Trophoblast cell (in vitro differentiated cells and primary cell): ENCODE measurements at regions not wholly inside any gene's neighbourhood (a gene's known extent, or its start where the extent isn't known, plus 50 kb on each side); places are given as distances from the start of the nearest gene placed in this dataset.
"Not testable (repeated sequence)": the region's sequence is repeated elsewhere in the genome, so short reads cannot be mapped to it uniquely, and the experiment has no call there.

ENCODE experiments used
- DNase-seq, 2 donors: peaks; one replicate each; pipeline ENCODE4 v3.0.0-alpha.2; 2016
- H2AFZ ChIP-seq: 2 replicates; pipeline ENCODE4 v1.6.1; 2013; ENCODE audit warnings: low read length, moderate library complexity, mild to moderate bottlenecking; ENCODE audit not compliant: insufficient read depth, poor library complexity
- H2AK5ac ChIP-seq: 2 replicates; pipeline ENCODE4 v1.6.1; 2013; ENCODE audit warnings: mild to moderate bottlenecking, low read length
- H2BK120ac ChIP-seq: 2 replicates; pipeline ENCODE4 v1.6.1; 2013; ENCODE audit warnings: low read length, mild to moderate bottlenecking, moderate library complexity; ENCODE audit not compliant: insufficient read depth, poor library complexity
- H2BK12ac ChIP-seq: 2 replicates; pipeline ENCODE4 v1.6.1; 2013; ENCODE audit warnings: mild to moderate bottlenecking, low read length, moderate library complexity
- H2BK5ac ChIP-seq: 2 replicates; pipeline ENCODE4 v1.6.1; 2013; ENCODE audit warnings: low read length, low read depth, moderate library complexity, mild to moderate bottlenecking; ENCODE audit not compliant: poor library complexity
- H3K14ac ChIP-seq: 2 replicates; pipeline ENCODE4 v1.6.1; 2013; ENCODE audit warnings: mild to moderate bottlenecking, low read length
- H3K18ac ChIP-seq: 2 replicates; pipeline ENCODE4 v1.6.1; 2013; ENCODE audit warnings: mild to moderate bottlenecking, low read length
- H3K23ac ChIP-seq: 2 replicates; pipeline ENCODE4 v1.6.1; 2013; ENCODE audit warnings: low read length
- H3K27ac ChIP-seq: 2 replicates; pipeline ENCODE4 v1.5.1; 2013; ENCODE audit warnings: low read depth, mild to moderate bottlenecking, inconsistent platforms, low read length, moderate library complexity
- H3K27me3 ChIP-seq: 2 replicates; pipeline ENCODE4 v1.6.1; 2013; ENCODE audit warnings: inconsistent platforms, mild to moderate bottlenecking, low read length, moderate library complexity; ENCODE audit not compliant: insufficient read depth
- H3K36me3 ChIP-seq, 2 experiments: 1 replicate in 1 of 2; 2 replicates in 1 of 2; pipeline ENCODE4 v1.6.1; 2013; ENCODE audit warnings: low read length in 2 of 2, mild to moderate bottlenecking in 2 of 2, moderate library complexity in 1 of 2; ENCODE audit not compliant: insufficient read depth in 2 of 2, control insufficient read depth in 1 of 2
- H3K4ac ChIP-seq: 2 replicates; pipeline ENCODE4 v1.6.1; 2013; ENCODE audit warnings: low read depth, mild to moderate bottlenecking, low read length, moderate library complexity
- H3K4me1 ChIP-seq, 2 experiments: 1 replicate in 1 of 2; 2 replicates in 1 of 2; pipeline ENCODE4 v1.6.1; 2013; ENCODE audit warnings: low read length in 2 of 2, mild to moderate bottlenecking in 2 of 2, moderate library complexity in 1 of 2; ENCODE audit not compliant: insufficient read depth in 2 of 2, control insufficient read depth in 1 of 2
- H3K4me2 ChIP-seq: 2 replicates; pipeline ENCODE4 v1.6.1; 2013; ENCODE audit warnings: inconsistent platforms, mild to moderate bottlenecking, low read length, moderate library complexity
- H3K4me3 ChIP-seq: 2 replicates; pipeline ENCODE4 v1.5.1; 2013; ENCODE audit warnings: mild to moderate bottlenecking, low read depth, low read length, inconsistent platforms
- H3K79me1 ChIP-seq: one replicate; pipeline ENCODE4 v1.6.1; 2013; ENCODE audit warnings: low read length
- H3K79me2 ChIP-seq: 2 replicates; pipeline ENCODE4 v1.6.1; 2013; ENCODE audit warnings: low read length, mild to moderate bottlenecking; ENCODE audit not compliant: control insufficient read depth, insufficient read depth, poor library complexity
- H3K9ac ChIP-seq: 2 replicates; pipeline ENCODE4 v1.6.1; 2013; ENCODE audit warnings: mild to moderate bottlenecking, low read length
- H3K9me3 ChIP-seq: 2 replicates; pipeline ENCODE4 v1.6.1; 2013; ENCODE audit warnings: low read depth, mild to moderate bottlenecking, control low read depth, inconsistent platforms, low read length; ENCODE audit not compliant: insufficient read depth
- H4K12ac ChIP-seq: 2 replicates; pipeline ENCODE4 v1.6.1; 2013; ENCODE audit warnings: low read depth, mild to moderate bottlenecking, low read length, moderate library complexity
- H4K8ac ChIP-seq: 2 replicates; pipeline ENCODE4 v1.6.1; 2013; ENCODE audit warnings: low read depth, mild to moderate bottlenecking, low read length, moderate library complexity
- H4K91ac ChIP-seq: one replicate; pipeline ENCODE4 v1.6.1; 2013; ENCODE audit warnings: low read depth, mild to moderate bottlenecking, low read length, moderate library complexity
- WGBS: extraction: QIAGEN DNeasy Blood & Tissue Kit; methylation state at CpG from one replicate; pipeline ENCODE4 v1.1.7; 2013; ENCODE audit warnings: missing lambda C conversion rate; ENCODE audit not compliant: insufficient read length, insufficient coverage; ENCODE audit errors: extremely low coverage; 5-methylcytosine and 5-hydroxymethylcytosine counted together

GRCh38 chr4:116302990-116303735 lies 782.2 kb downstream of the TRAM1L1 start:
- H2BK5ac ChIP-seq: no peak overlapping the region
- WGBS: no CpG with 5 or more reads among the region's 3 CpGs
- H3K9ac ChIP-seq: no peak overlapping the region
- no peak overlapping the region for H2AK5ac ChIP-seq
- H3K4ac ChIP-seq: no peak overlapping the region
- H2BK12ac ChIP-seq: no peak overlapping the region
- no peak overlapping the region for H2BK120ac ChIP-seq
- H3K18ac ChIP-seq: no peak overlapping the region
- H3K36me3 ChIP-seq: no peaks in the 10 kb centered on the region
- H4K8ac ChIP-seq: no peak overlapping the region
- no peaks in the 10 kb centered on the region for H3K27me3 ChIP-seq
- no peak overlapping the region for H3K4me2 ChIP-seq
- H3K14ac ChIP-seq: no peak overlapping the region
- H3K27ac ChIP-seq: no peak overlapping the region
- H3K9me3 ChIP-seq: peaks cover 2% of the 10 kb centered on the region
- H3K4me1 ChIP-seq: no peaks in the 10 kb centered on the region
- H3K23ac ChIP-seq: no peak overlapping the region
- DNase-seq: no peak
- no peak overlapping the region for H4K12ac ChIP-seq
- H3K4me3 ChIP-seq: no peak overlapping the region
- H4K91ac ChIP-seq: no peak overlapping the region
- H3K79me2 ChIP-seq: no peaks in the 10 kb centered on the region
- no peaks in the 10 kb centered on the region for H3K79me1 ChIP-seq
- no peak overlapping the region for H2AFZ ChIP-seq

GRCh38 chr4:116275006-116275405 lies 810.4 kb downstream of the TRAM1L1 start:
- Histone ChIP-seq H2AFZ (no peak overlapping the region), H2BK12ac (no peak overlapping the region), H4K8ac (no peak overlapping the region), H3K4me2 (no peak overlapping the region), H2AK5ac (no peak overlapping the region), H3K9ac (no peak overlapping the region), H3K4me1 (no peaks in the 10 kb centered on the region), H3K27me3 (no peaks in the 10 kb centered on the region), H4K12ac (no peak overlapping the region), H3K4ac (no peak overlapping the region), H3K4me3 (no peak overlapping the region), H3K36me3 (no peaks in the 10 kb centered on the region), H3K18ac (no peak overlapping the region), H3K14ac (no peak overlapping the region), H3K79me1 (no peaks in the 10 kb centered on the region), H3K23ac (no peak overlapping the region), H4K91ac (no peak overlapping the region), H2BK120ac (no peak overlapping the region), H3K27ac (no peak overlapping the region), H2BK5ac (no peak overlapping the region), H3K9me3 (peaks cover 3% of the 10 kb centered on the region), H3K79me2 (no peaks in the 10 kb centered on the region)
- DNase-seq: no peak
- WGBS: no CpG with 5 or more reads among the region's 2 CpGs

GRCh38 chr4:116272336-116272735 lies 813.0 kb downstream of the TRAM1L1 start:
- Histone ChIP-seq H3K23ac (no peak overlapping the region), H4K91ac (no peak overlapping the region), H3K27ac (no peak overlapping the region), H2AK5ac (no peak overlapping the region), H3K18ac (no peak overlapping the region), H3K79me1 (no peaks in the 10 kb centered on the region), H3K79me2 (no peaks in the 10 kb centered on the region), H2BK12ac (no peak overlapping the region), H3K27me3 (no peaks in the 10 kb centered on the region), H4K12ac (no peak overlapping the region), H3K4me2 (no peak overlapping the region), H3K36me3 (no peaks in the 10 kb centered on the region), H3K4ac (no peak overlapping the region), H3K9me3 (peaks cover 3% of the 10 kb centered on the region), H3K9ac (no peak overlapping the region), H3K14ac (no peak overlapping the region), H3K4me1 (no peaks in the 10 kb centered on the region), H2AFZ (no peak overlapping the region), H3K4me3 (no peak overlapping the region), H4K8ac (no peak overlapping the region), H2BK120ac (no peak overlapping the region), H2BK5ac (no peak overlapping the region)
- no CpG with 5 or more reads among the region's 1 CpG for WGBS
- DNase-seq: no peak

- H3K4me3 ChIP-seq, DNase-seq, H3K27ac ChIP-seq, H3K79me2 ChIP-seq, H3K36me3 ChIP-seq, H2AK5ac ChIP-seq, H2BK12ac ChIP-seq, H3K18ac ChIP-seq, H4K8ac ChIP-seq, H2AFZ ChIP-seq, H3K4me2 ChIP-seq, H2BK120ac ChIP-seq, H2BK5ac ChIP-seq, H3K4me1 ChIP-seq, H4K12ac ChIP-seq, H3K4ac ChIP-seq, H3K79me1 ChIP-seq, H3K27me3 ChIP-seq, H3K14ac ChIP-seq, H4K91ac ChIP-seq, H3K9ac ChIP-seq, H3K23ac ChIP-seq, H3K9me3 ChIP-seq: not testable (repeated sequence)
- no CpG with 5 or more reads among the region's 3 CpGs for WGBS
Measured at GRCh38 chr4:116260931-116261330, 824.4 kb downstream of the TRAM1L1 start.
